ENCODE measurements at regions not wholly inside any gene's neighbourhood (a gene's known extent, or its start where the extent isn't known, plus 50 kb on each side); places are given as distances from the start of the nearest gene placed in this dataset.

DNA sequence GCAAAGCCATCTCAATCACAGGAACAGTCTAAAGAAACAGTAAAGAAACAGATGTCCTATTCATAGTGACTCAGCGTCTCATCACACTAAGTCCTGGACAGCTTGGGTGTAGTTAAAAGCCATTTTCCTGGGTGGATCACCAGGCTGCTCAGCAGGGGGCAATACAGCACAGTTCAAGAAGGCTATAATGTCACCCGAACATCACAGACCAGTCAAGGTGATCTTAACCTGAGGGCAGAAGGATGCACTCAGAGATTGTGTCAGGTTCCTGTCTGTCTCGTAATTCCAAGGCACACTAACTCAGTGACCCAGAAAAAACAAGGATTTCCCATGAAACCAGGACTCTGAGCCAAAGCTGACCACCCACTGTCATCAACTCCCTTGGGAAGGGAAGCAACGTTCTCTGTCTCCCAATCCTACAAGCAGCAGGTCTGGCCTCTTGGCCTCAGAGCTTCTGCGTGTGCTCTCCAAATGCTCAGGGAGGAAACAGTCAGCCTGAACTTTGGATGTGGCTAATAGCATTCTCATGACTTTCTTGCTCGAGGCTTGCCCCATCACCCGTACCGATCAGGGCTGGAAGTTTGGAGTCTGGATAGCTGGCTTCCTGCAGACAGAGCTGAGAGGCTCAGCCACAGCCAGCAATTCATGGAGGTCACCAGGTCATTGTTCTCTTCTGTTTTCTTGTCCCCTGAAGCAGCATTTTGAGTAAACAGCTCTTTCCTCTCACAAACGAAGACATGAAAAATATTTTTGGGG lies 90.4 kb upstream of the FAM171A1 start:
- TF ChIP-seq, protein P1, sequence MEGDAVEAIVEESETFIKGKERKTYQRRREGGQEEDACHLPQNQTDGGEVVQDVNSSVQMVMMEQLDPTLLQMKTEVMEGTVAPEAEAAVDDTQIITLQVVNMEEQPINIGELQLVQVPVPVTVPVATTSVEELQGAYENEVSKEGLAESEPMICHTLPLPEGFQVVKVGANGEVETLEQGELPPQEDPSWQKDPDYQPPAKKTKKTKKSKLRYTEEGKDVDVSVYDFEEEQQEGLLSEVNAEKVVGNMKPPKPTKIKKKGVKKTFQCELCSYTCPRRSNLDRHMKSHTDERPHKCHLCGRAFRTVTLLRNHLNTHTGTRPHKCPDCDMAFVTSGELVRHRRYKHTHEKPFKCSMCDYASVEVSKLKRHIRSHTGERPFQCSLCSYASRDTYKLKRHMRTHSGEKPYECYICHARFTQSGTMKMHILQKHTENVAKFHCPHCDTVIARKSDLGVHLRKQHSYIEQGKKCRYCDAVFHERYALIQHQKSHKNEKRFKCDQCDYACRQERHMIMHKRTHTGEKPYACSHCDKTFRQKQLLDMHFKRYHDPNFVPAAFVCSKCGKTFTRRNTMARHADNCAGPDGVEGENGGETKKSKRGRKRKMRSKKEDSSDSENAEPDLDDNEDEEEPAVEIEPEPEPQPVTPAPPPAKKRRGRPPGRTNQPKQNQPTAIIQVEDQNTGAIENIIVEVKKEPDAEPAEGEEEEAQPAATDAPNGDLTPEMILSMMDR (IDR thresholded peaks at IDR 0.05; ENCODE audit: insufficient read depth, low read depth, low read length) = no peak
- no peak for TF ChIP-seq EZH2 (IDR thresholded peaks at IDR 0.05; ENCODE audit: insufficient read depth, low read length)

Measured in astrocyte (in vitro differentiated cells and primary cell).